Neural progenitor cell (in vitro differentiated cells): ENCODE measurements at regions not wholly inside any gene's neighbourhood (a gene's known extent, or its start where the extent isn't known, plus 50 kb on each side); places are given as distances from the start of the nearest gene placed in this dataset.

Source experiments
- DNase-seq: peaks from one replicate; pipeline ENCODE4 v3.0.0-alpha.2; 2016; ENCODE audit warnings: low spot score
- H2AFZ ChIP-seq: fragments of 200-600 bp; sonication (generic); replicated peaks from 2 replicates; pipeline ENCODE4 v1.6.1; 2016; ENCODE audit warnings: antibody characterized with exemption
- H3F3A ChIP-seq: fragments of 200-600 bp; sonication (generic); 2 replicates; pipeline ENCODE4 v1.6.1; 2016; ENCODE audit warnings: antibody characterized with exemption, low read depth
- H3K27ac ChIP-seq: fragments of 200-600 bp; sonication (generic); 2 replicates; pipeline ENCODE4 v1.5.1; 2016; ENCODE audit warnings: mild to moderate bottlenecking
- H3K27me3 ChIP-seq: fragments of 200-600 bp; sonication (generic); 2 replicates; pipeline ENCODE4 v1.6.1; 2016; ENCODE audit warnings: mild to moderate bottlenecking, moderate library complexity
- H3K36me3 ChIP-seq: fragments of 200-600 bp; sonication (generic); 2 replicates; pipeline ENCODE4 v1.5.1; 2016
- H3K4me1 ChIP-seq: fragments of 200-600 bp; sonication (generic); 2 replicates; pipeline ENCODE4 v1.6.1; 2016; ENCODE audit warnings: mixed run types
- H3K4me2 ChIP-seq: fragments of 200-600 bp; sonication (generic); 2 replicates; pipeline ENCODE4 v1.6.1; 2016
- H3K4me3 ChIP-seq: fragments of 200-600 bp; sonication (generic); 2 replicates; pipeline ENCODE4 v1.5.1; 2016
- H3K79me2 ChIP-seq: fragments of 200-600 bp; sonication (generic); 2 replicates; pipeline ENCODE4 v1.6.1; 2016; ENCODE audit warnings: low read depth
- H3K9ac ChIP-seq: fragments of 200-600 bp; sonication (generic); 2 replicates; pipeline ENCODE4 v1.6.1; 2016
- H3K9me3 ChIP-seq: fragments of 200-600 bp; sonication (generic); 2 replicates; pipeline ENCODE4 v1.5.1; 2016; ENCODE audit warnings: low read depth
- H4K20me1 ChIP-seq: fragments of 200-600 bp; sonication (generic); 2 replicates; pipeline ENCODE4 v1.6.1; 2016; ENCODE audit warnings: low read depth
- H3K27ac Mint-ChIP-seq: 3 replicates; pipeline ENCODE4 v1.8.0; 2021; ENCODE audit warnings: mixed read lengths
- H3K27me3 Mint-ChIP-seq: 2 replicates; pipeline ENCODE4 v1.8.0; 2022; ENCODE audit warnings: low read depth, mild to moderate bottlenecking, inconsistent platforms, moderate library complexity, mixed read lengths; ENCODE audit not compliant: insufficient read depth
- H3K36me3 Mint-ChIP-seq: 3 replicates; pipeline ENCODE4 v1.8.0; 2021; ENCODE audit warnings: mixed read lengths
- H3K4me1 Mint-ChIP-seq: 3 replicates; pipeline ENCODE4 v1.8.0; 2021; ENCODE audit warnings: mixed read lengths
- H3K4me3 Mint-ChIP-seq: 3 replicates; pipeline ENCODE4 v1.8.0; 2021; ENCODE audit warnings: mild to moderate bottlenecking, moderate library complexity, mixed read lengths
- H3K9me3 Mint-ChIP-seq: 3 replicates; pipeline ENCODE4 v1.8.0; 2020; ENCODE audit warnings: mixed read lengths
- EZH2 ChIP-seq: fragments of 200-600 bp; sonication (generic); IDR thresholded peaks from 2 replicates; pipeline ENCODE4 v1.6.1; 2017; ENCODE audit warnings: antibody characterized with exemption, mild to moderate bottlenecking, moderate library complexity
- EZH2phosphoT487 ChIP-seq: fragments of 200-600 bp; sonication (generic); IDR thresholded peaks from 2 replicates; pipeline ENCODE4 v1.6.1; 2017; ENCODE audit warnings: antibody characterized with exemption
- TF ChIP-seq, protein P1 (sequence below): fragments of 200-600 bp; sonication (generic); IDR thresholded peaks from 2 replicates; pipeline ENCODE4 v1.5.1; 2017; ENCODE audit warnings: antibody characterized with exemption, mild to moderate bottlenecking

DNA sequence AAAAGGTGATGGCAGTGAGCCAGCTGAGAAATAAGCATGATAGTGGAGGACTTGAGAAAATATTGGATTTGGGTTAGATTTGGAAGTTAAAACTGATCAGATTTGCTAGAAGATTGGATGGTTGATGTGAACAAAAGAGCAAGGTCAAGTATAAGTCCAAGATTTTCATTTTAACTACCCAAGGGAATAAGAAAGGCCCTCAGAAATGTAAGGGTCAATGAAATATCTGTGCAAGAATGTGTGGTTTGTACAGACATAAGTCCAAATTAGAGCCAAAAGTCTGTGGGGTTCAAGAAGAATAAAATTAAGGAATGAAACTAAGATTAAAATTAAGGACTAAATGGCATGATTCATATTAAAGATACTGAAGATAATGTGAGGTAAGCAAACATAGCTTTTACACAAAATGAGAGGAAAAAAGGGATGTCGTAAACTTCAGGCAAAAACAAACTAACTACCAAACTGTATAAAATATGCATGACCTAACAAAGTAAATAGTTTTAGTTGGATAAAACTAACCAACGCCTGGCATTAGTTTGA, 78.4 kb upstream of the CACNA2D1 start:
- TF ChIP-seq EZH2phosphoT487: no peak
- TF ChIP-seq, protein P1, sequence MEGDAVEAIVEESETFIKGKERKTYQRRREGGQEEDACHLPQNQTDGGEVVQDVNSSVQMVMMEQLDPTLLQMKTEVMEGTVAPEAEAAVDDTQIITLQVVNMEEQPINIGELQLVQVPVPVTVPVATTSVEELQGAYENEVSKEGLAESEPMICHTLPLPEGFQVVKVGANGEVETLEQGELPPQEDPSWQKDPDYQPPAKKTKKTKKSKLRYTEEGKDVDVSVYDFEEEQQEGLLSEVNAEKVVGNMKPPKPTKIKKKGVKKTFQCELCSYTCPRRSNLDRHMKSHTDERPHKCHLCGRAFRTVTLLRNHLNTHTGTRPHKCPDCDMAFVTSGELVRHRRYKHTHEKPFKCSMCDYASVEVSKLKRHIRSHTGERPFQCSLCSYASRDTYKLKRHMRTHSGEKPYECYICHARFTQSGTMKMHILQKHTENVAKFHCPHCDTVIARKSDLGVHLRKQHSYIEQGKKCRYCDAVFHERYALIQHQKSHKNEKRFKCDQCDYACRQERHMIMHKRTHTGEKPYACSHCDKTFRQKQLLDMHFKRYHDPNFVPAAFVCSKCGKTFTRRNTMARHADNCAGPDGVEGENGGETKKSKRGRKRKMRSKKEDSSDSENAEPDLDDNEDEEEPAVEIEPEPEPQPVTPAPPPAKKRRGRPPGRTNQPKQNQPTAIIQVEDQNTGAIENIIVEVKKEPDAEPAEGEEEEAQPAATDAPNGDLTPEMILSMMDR: no peak
- TF ChIP-seq EZH2: no peak
- H3K4me1 ChIP-seq: no peaks in the 10 kb centered on the region
- no peak overlapping the region for H2AFZ ChIP-seq
- H3K4me3 Mint-ChIP-seq: no peak overlapping the region
- H4K20me1 ChIP-seq: no peaks in the 10 kb centered on the region
- no peak overlapping the region for H3K4me2 ChIP-seq
- H3K9ac ChIP-seq: no peak overlapping the region
- no peaks in the 10 kb centered on the region for H3K9me3 ChIP-seq
- DNase-seq: no peak
- no peaks in the 10 kb centered on the region for H3K36me3 Mint-ChIP-seq
- H3K4me3 ChIP-seq: no peak overlapping the region
- H3K27me3 ChIP-seq: no peaks in the 10 kb centered on the region
- no peak overlapping the region for H3K27ac ChIP-seq
- no peaks in the 10 kb centered on the region for H3F3A ChIP-seq
- H3K4me1 Mint-ChIP-seq: peaks cover 3% of the 10 kb centered on the region
- no peaks in the 10 kb centered on the region for H3K27me3 Mint-ChIP-seq
- H3K27ac Mint-ChIP-seq: no peak overlapping the region
- H3K36me3 ChIP-seq: no peaks in the 10 kb centered on the region
- no peaks in the 10 kb centered on the region for H3K9me3 Mint-ChIP-seq
- H3K79me2 ChIP-seq: no peaks in the 10 kb centered on the region

GRCh38 chr7:82517050-82517449, 73.5 kb upstream of the CACNA2D1 start:
- DNase-seq: no peak
- H3K9ac ChIP-seq: no peak overlapping the region
- no peak overlapping the region for H3K27ac ChIP-seq
- H3K27me3 Mint-ChIP-seq: no peaks in the 10 kb centered on the region
- no peaks in the 10 kb centered on the region for H3K36me3 Mint-ChIP-seq
- no peak overlapping the region for H2AFZ ChIP-seq
- no peaks in the 10 kb centered on the region for H3K9me3 ChIP-seq
- no peaks in the 10 kb centered on the region for H3F3A ChIP-seq
- peaks cover 4% of the 10 kb centered on the region for H3K4me1 Mint-ChIP-seq
- TF ChIP-seq, protein P1: no peak
- TF ChIP-seq EZH2phosphoT487: no peak
- TF ChIP-seq EZH2: no peak
- peaks cover 3% of the 10 kb centered on the region for H3K9me3 Mint-ChIP-seq
- H3K4me1 ChIP-seq: peaks cover 4% of the 10 kb centered on the region
- no peak overlapping the region for H3K4me3 Mint-ChIP-seq
- no peak overlapping the region for H3K27ac Mint-ChIP-seq
- H3K4me2 ChIP-seq: no peak overlapping the region
- no peaks in the 10 kb centered on the region for H4K20me1 ChIP-seq
- H3K79me2 ChIP-seq: no peaks in the 10 kb centered on the region
- H3K27me3 ChIP-seq: no peaks in the 10 kb centered on the region
- H3K36me3 ChIP-seq: no peaks in the 10 kb centered on the region
- H3K4me3 ChIP-seq: no peak overlapping the region

DNA sequence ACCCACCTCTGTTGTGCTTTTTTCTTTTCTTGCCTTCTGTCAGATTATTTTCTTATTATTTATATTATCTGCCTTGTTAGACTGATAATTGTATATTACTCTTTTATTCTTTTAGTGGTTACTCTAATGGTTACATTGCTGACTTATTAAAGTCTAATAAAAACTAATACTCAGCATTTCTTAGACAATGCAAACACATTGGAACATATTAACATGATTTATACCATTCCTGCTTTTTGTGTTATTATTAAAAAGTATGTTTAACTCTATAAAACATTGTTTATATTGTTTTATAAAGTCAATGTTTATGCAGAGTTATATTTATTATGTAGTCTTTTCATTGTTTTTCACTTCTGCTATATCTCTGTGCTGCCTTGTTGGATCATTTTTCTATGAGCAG, 68.0 kb upstream of the CACNA2D1 start:
- H3K27ac ChIP-seq: no peak overlapping the region
- no peak for DNase-seq
- H4K20me1 ChIP-seq: no peaks in the 10 kb centered on the region
- H3K4me1 ChIP-seq: peaks cover 4% of the 10 kb centered on the region
- Mint-ChIP-seq H3K27me3 (peaks cover 2% of the 10 kb centered on the region), H3K27ac (no peak overlapping the region), H3K9me3 (peaks cover 3% of the 10 kb centered on the region), H3K4me3 (no peak overlapping the region), H3K4me1 (peaks cover 2% of the 10 kb centered on the region), H3K36me3 (no peaks in the 10 kb centered on the region)
- TF ChIP-seq, protein P1: no peak
- TF ChIP-seq EZH2phosphoT487: no peak
- no peaks in the 10 kb centered on the region for H3F3A ChIP-seq
- no peaks in the 10 kb centered on the region for H3K36me3 ChIP-seq
- no peak overlapping the region for H3K9ac ChIP-seq
- H3K79me2 ChIP-seq: no peaks in the 10 kb centered on the region
- H2AFZ ChIP-seq: no peak overlapping the region
- no peak overlapping the region for H3K4me3 ChIP-seq
- H3K9me3 ChIP-seq: no peaks in the 10 kb centered on the region
- no peak overlapping the region for H3K4me2 ChIP-seq
- no peaks in the 10 kb centered on the region for H3K27me3 ChIP-seq
